Activated naive CD8-positive, alpha-beta T cell treated with anti-CD3 and anti-CD28 coated beads for 36 hours (primary cell): ENCODE measurements at regions not wholly inside any gene's neighbourhood (a gene's known extent, or its start where the extent isn't known, plus 50 kb on each side); places are given as distances from the start of the nearest gene placed in this dataset.

Experiments used
- DNase-seq: peaks from one replicate; pipeline ENCODE4 v3.0.0; 2021
- H3K27ac Mint-ChIP-seq: one replicate; pipeline ENCODE4 v1.8.0; 2022; ENCODE audit warnings: mild to moderate bottlenecking, moderate library complexity, mixed read lengths
- H3K27me3 Mint-ChIP-seq: one replicate; pipeline ENCODE4 v1.8.0; 2022; ENCODE audit warnings: mild to moderate bottlenecking, mixed read lengths
- H3K36me3 Mint-ChIP-seq: one replicate; pipeline ENCODE4 v1.8.0; 2021; ENCODE audit warnings: mild to moderate bottlenecking, mixed read lengths
- H3K4me1 Mint-ChIP-seq: one replicate; pipeline ENCODE4 v1.8.0; 2021; ENCODE audit warnings: mixed read lengths
- H3K4me3 Mint-ChIP-seq: one replicate; pipeline ENCODE4 v1.8.0; 2022; ENCODE audit warnings: mild to moderate bottlenecking, moderate library complexity, mixed read lengths
- H3K9me3 Mint-ChIP-seq: one replicate; pipeline ENCODE4 v1.8.0; 2022; ENCODE audit warnings: mixed read lengths

DNA sequence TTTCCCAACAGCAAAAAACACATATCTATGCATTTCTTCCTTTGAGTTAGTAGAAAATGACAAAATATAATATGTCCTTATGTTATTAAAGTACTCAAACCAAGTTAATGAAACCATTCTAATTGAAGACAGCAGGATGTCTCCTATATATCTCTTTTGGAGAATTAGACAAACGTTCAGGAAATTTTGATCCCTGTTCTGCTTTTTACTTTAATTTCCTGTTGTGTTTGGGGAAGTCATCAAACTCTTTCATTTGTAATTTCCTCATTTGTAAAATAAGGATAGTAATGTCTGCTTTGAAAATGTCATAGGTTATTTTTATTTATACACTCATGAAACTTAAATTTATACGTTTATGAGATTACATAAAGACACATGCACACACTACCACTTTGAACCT is 281.8 kb upstream of the ANO5 start:
- no peak for DNase-seq

GRCh38 chr11:21912285-21912684 is 280.6 kb upstream of the ANO5 start:
- Mint-ChIP-seq H3K27ac (no peak overlapping the region), H3K36me3 (no peaks in the 10 kb centered on the region), H3K4me3 (no peak overlapping the region), H3K9me3 (peaks cover 2% of the 10 kb centered on the region), H3K4me1 (no peaks in the 10 kb centered on the region), H3K27me3 (no peaks in the 10 kb centered on the region)
- no peak for DNase-seq

More for the DNA sequence above, 281.8 kb upstream of the ANO5 start:
- Mint-ChIP-seq H3K27me3 (no peaks in the 10 kb centered on the region), H3K4me1 (no peaks in the 10 kb centered on the region), H3K27ac (no peak overlapping the region), H3K36me3 (no peaks in the 10 kb centered on the region), H3K9me3 (peaks cover 2% of the 10 kb centered on the region), H3K4me3 (no peak overlapping the region)

DNA sequence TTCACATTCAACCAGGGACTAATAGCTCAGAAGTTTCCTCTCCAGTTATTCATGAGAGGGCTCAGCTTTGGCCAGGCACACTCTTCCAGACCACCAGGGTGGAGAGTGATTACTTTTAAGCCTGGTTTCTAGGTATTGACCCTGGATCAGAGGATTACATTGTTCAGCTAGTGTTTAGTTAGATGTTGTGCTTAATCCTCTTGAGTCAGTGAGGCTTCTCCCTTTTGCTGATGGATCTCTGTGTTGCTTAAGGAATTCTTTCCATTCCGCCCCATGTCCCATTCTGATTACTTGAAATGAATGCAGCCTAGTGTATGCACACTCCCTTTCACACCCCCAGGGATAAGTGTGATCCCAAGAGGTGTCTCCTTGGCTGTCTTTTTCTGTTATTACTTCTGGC is 271.7 kb upstream of the ANO5 start:
- Mint-ChIP-seq H3K4me3 (no peak overlapping the region), H3K9me3 (no peaks in the 10 kb centered on the region), H3K36me3 (no peaks in the 10 kb centered on the region), H3K27ac (no peak overlapping the region), H3K4me1 (no peaks in the 10 kb centered on the region), H3K27me3 (no peaks in the 10 kb centered on the region)
- DNase-seq: no peak

DNA sequence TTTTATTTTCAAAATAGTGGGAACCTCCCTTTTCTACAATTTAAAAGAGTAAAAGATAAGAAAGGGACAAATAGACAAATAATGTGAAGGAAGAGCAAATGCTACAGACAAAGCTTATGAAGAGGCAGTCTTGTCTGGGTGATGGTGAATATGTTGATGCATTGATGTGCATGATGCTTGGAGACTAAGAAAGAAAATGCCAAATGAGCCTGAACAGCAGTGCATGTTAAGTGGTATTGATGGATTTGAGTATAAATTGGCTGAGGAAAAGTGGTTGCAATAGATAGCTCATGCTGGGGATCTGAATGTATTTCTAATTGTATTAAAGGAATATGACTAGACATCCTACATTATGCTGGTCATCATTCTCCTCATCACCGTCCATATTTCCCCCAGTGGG is 268.6 kb upstream of the ANO5 start:
- Mint-ChIP-seq H3K4me1 (no peaks in the 10 kb centered on the region), H3K27ac (no peak overlapping the region), H3K9me3 (no peaks in the 10 kb centered on the region), H3K36me3 (no peaks in the 10 kb centered on the region), H3K27me3 (no peaks in the 10 kb centered on the region), H3K4me3 (no peak overlapping the region)
- no peak for DNase-seq

DNA sequence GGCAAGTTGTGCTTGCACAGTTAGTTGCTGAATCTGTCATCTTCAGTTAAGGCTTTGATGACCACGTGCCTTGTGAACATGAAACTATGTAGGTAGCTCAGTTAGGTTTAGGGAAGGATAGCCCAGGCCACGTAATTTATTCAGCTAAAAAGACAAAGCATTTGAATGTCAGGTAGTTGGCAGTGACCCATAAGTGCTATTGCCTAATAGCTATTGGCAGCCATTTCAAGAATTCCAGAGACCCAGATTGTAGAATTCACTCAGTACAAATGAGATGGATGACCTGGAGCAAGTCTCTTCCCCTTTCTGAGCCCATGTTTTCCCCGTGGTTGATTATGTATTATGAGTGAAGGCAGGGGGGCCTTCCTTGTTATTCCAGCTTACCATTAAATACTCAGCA is 265.3 kb upstream of the ANO5 start:
- DNase-seq: no peak
- H3K27ac Mint-ChIP-seq: no peak overlapping the region
- H3K4me1 Mint-ChIP-seq: no peaks in the 10 kb centered on the region
- H3K4me3 Mint-ChIP-seq: no peak overlapping the region
- H3K36me3 Mint-ChIP-seq: no peaks in the 10 kb centered on the region
- no peaks in the 10 kb centered on the region for H3K27me3 Mint-ChIP-seq
- H3K9me3 Mint-ChIP-seq: no peaks in the 10 kb centered on the region

DNA sequence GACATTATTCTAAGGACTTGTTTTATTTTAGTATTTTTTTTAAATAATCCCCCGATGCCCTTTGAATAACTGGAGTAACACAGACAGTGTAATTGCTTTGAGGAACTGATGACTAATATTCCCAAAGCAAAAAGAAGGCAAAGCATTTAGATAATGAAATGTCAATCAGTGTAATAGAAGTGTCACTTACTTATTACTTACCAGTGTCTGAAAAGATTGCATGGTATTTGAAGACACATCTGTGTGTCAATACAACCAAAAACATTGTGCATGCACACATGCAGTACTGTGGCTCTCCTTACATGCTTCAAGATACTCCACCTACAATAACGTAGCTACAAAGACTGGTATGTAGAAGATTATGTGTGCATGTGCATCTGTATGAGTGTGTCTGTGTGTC is 264.0 kb upstream of the ANO5 start:
- no peaks in the 10 kb centered on the region for H3K36me3 Mint-ChIP-seq
- H3K27me3 Mint-ChIP-seq: no peaks in the 10 kb centered on the region
- no peak overlapping the region for H3K27ac Mint-ChIP-seq
- no peaks in the 10 kb centered on the region for H3K4me1 Mint-ChIP-seq
- no peak overlapping the region for H3K4me3 Mint-ChIP-seq
- no peak for DNase-seq
- H3K9me3 Mint-ChIP-seq: peaks cover 1% of the 10 kb centered on the region

- Mint-ChIP-seq H3K4me1 (no peaks in the 10 kb centered on the region), H3K36me3 (no peaks in the 10 kb centered on the region), H3K9me3 (peaks cover 1% of the 10 kb centered on the region), H3K4me3 (no peak overlapping the region), H3K27ac (no peak overlapping the region), H3K27me3 (no peaks in the 10 kb centered on the region)
- DNase-seq: no peak
Measured at GRCh38 chr11:21930408-21930807, 262.5 kb upstream of the ANO5 start.

- DNase-seq: no peak
- Mint-ChIP-seq H3K9me3 (peaks cover 1% of the 10 kb centered on the region), H3K4me3 (no peak overlapping the region), H3K36me3 (no peaks in the 10 kb centered on the region), H3K27me3 (no peaks in the 10 kb centered on the region), H3K27ac (no peak overlapping the region), H3K4me1 (no peaks in the 10 kb centered on the region)
Measured at GRCh38 chr11:21931436-21932101, 261.3 kb upstream of the ANO5 start.

- Mint-ChIP-seq H3K36me3 (no peaks in the 10 kb centered on the region), H3K9me3 (peaks cover 1% of the 10 kb centered on the region), H3K4me1 (no peaks in the 10 kb centered on the region), H3K4me3 (no peak overlapping the region), H3K27me3 (no peaks in the 10 kb centered on the region), H3K27ac (no peak overlapping the region)
- DNase-seq: no peak
Measured at GRCh38 chr11:21933095-21933494, 259.8 kb upstream of the ANO5 start.

DNA sequence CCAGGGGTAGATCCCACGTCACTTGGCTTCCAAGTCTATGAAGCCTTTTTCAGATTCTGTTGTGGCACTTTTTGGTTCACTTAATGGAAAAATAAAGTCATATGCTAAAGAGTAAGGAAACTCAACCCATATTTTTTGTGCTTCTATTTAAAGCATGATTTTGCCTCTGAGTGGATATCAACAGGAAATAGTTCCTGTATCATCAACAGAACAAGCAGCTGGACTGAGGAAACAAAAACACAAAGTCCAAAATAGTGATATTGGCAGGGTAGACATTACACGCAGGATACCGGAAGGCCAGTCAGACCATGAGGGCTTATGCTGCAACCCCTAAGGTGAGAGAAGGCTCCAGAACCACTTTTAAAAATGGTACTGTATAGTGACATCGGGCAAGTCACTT is 248.3 kb upstream of the ANO5 start:
- Mint-ChIP-seq H3K36me3 (no peaks in the 10 kb centered on the region), H3K27ac (no peak overlapping the region), H3K4me3 (no peak overlapping the region), H3K9me3 (peaks cover 3% of the 10 kb centered on the region), H3K27me3 (no peaks in the 10 kb centered on the region), H3K4me1 (no peaks in the 10 kb centered on the region)
- no peak for DNase-seq

DNA sequence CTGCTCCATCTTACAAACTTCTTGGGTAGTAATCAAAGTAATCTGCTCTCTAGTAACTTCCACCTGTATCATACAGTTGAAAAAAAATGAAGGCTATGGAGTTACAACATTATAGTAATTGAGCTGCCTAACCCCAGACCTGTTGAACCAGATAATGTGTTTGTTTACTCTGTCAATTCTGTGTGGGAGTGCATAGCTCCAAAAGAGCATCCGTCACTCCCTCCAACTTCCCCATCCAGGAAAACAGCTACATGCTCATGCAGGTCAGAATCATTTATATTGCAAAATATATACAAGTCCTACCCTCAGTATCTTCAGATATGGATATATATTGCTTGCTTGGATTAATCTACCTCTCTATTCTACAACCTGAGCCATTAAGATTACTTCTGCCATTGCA is 244.0 kb upstream of the ANO5 start:
- Mint-ChIP-seq H3K4me1 (no peaks in the 10 kb centered on the region), H3K27ac (no peak overlapping the region), H3K4me3 (no peak overlapping the region), H3K36me3 (no peaks in the 10 kb centered on the region), H3K27me3 (no peaks in the 10 kb centered on the region), H3K9me3 (no peaks in the 10 kb centered on the region)
- DNase-seq: no peak

- Mint-ChIP-seq H3K27ac (no peak overlapping the region), H3K4me3 (no peak overlapping the region), H3K27me3 (no peaks in the 10 kb centered on the region), H3K4me1 (no peaks in the 10 kb centered on the region), H3K9me3 (peaks cover 1% of the 10 kb centered on the region), H3K36me3 (no peaks in the 10 kb centered on the region)
- DNase-seq: no peak
Measured at GRCh38 chr11:21949763-21950413, 243.0 kb upstream of the ANO5 start.

DNA sequence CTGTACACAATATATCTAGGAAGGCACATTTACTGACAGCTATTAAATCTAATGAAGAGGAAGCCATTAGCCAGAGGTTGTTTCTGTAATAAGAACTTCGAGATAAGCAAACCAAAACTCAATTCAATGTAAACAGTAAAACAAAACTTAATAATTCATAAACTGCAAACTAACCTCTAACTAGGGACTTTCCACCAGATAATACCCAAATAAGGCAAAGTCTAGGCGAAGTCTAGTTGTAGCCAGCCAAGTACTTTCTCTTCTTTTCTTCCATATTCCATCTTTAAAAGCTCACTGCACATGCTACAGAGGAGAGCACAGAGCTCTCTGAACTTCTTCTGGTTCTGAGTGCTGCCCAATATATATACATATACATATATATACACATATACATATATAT is 229.9 kb upstream of the ANO5 start:
- no peak for DNase-seq
- no peaks in the 10 kb centered on the region for H3K36me3 Mint-ChIP-seq
- H3K9me3 Mint-ChIP-seq: peaks cover 1% of the 10 kb centered on the region
- H3K4me1 Mint-ChIP-seq: no peaks in the 10 kb centered on the region
- H3K27me3 Mint-ChIP-seq: no peaks in the 10 kb centered on the region
- H3K4me3 Mint-ChIP-seq: no peak overlapping the region
- no peak overlapping the region for H3K27ac Mint-ChIP-seq

DNA sequence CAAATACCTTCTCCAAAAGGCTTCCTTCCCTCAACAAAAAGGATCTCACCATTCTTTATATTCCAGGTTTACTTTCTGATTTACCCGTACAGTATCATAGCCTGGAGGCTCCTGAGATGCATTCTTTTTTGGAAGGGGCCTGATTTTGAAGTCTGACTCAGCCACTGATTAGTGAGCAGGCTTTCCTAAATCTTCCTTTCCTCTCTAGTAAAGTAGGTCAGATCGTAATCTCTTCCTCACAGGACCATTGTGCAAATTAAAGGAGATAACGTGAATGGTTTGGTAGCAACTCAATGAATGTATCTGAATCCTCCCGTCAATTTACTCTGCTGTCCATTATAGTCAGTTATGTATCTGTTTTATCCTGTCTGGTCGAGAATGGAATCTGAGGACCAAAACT is 227.7 kb upstream of the ANO5 start:
- DNase-seq: no peak
- no peak overlapping the region for H3K27ac Mint-ChIP-seq
- no peak overlapping the region for H3K4me3 Mint-ChIP-seq
- H3K27me3 Mint-ChIP-seq: no peaks in the 10 kb centered on the region
- no peaks in the 10 kb centered on the region for H3K9me3 Mint-ChIP-seq
- H3K4me1 Mint-ChIP-seq: no peaks in the 10 kb centered on the region
- no peaks in the 10 kb centered on the region for H3K36me3 Mint-ChIP-seq

- H3K9me3 Mint-ChIP-seq: peaks cover under 1% of the 10 kb centered on the region
- no peaks in the 10 kb centered on the region for H3K36me3 Mint-ChIP-seq
Measured at GRCh38 chr11:21968702-21969101, 224.2 kb upstream of the ANO5 start.

GRCh38 chr11:21969841-21970240 is 223.0 kb upstream of the ANO5 start:
- no peaks in the 10 kb centered on the region for H3K36me3 Mint-ChIP-seq
- DNase-seq: no peak
- no peak overlapping the region for H3K4me3 Mint-ChIP-seq
- no peaks in the 10 kb centered on the region for H3K27me3 Mint-ChIP-seq
- H3K9me3 Mint-ChIP-seq: peaks cover 1% of the 10 kb centered on the region
- H3K27ac Mint-ChIP-seq: no peak overlapping the region
- H3K4me1 Mint-ChIP-seq: no peaks in the 10 kb centered on the region

More at GRCh38 chr11:21968702-21969101, 224.2 kb upstream of the ANO5 start:
- no peak for DNase-seq
- no peak overlapping the region for H3K4me3 Mint-ChIP-seq
- no peaks in the 10 kb centered on the region for H3K27me3 Mint-ChIP-seq
- H3K27ac Mint-ChIP-seq: no peak overlapping the region
- no peaks in the 10 kb centered on the region for H3K4me1 Mint-ChIP-seq
